HepG2 (cell line): ENCODE measurements at regions not wholly inside any gene's neighbourhood (a gene's known extent, or its start where the extent isn't known, plus 50 kb on each side); places are given as distances from the start of the nearest gene placed in this dataset.

Source experiments
- ARNTL ChIP-seq: sonication (generic); formaldehyde crosslinking; IDR thresholded peaks from 2 replicates; pipeline ENCODE4 v1.4.0; 2020; ENCODE audit warnings: mild to moderate bottlenecking, missing genetic modification reagents
- ATF1 ChIP-seq: IDR thresholded peaks from 2 replicates; pipeline ENCODE4 v1.6.1; 2016; ENCODE audit warnings: mild to moderate bottlenecking, control low read depth
- BHLHE40 ChIP-seq: IDR thresholded peaks from 2 replicates; pipeline ENCODE4 v1.6.1; 2011; ENCODE audit warnings: low read length, improper control_type of control experiment
- CENPT ChIP-seq: sonication (generic); formaldehyde crosslinking; IDR thresholded peaks from 2 replicates; pipeline ENCODE4 v1.8.0; 2022; ENCODE audit warnings: low read depth, mild to moderate bottlenecking, moderate library complexity, missing genetic modification reagents
- CHD2 ChIP-seq: IDR thresholded peaks from 2 replicates; pipeline ENCODE4 v1.6.1; 2011; ENCODE audit warnings: low read depth, low read length, improper control_type of control experiment
- CREB1 ChIP-seq, 2 experiments: fragments of 450-650 bp in 1 of 2; IDR thresholded peaks; 2 replicates each; pipeline ENCODE4 v1.6.1; 2016 to 2017; ENCODE audit warnings: control low read depth in 1 of 2, mild to moderate bottlenecking in 1 of 2, missing compliant biosample characterization in 1 of 2, missing genetic modification characterization in 1 of 2
- GATA4 ChIP-seq: sonication (generic); IDR thresholded peaks from 2 replicates; pipeline ENCODE4 v1.6.1; 2016; ENCODE audit warnings: antibody characterized with exemption, low read depth, borderline replicate concordance
- HDAC6 ChIP-seq: fragments of 200-600 bp; sonication (generic); IDR thresholded peaks from 2 replicates; pipeline ENCODE4 v1.7.0; 2017; ENCODE audit warnings: mild to moderate bottlenecking, antibody characterized with exemption, low read length, low read depth
- HOMEZ ChIP-seq: IDR thresholded peaks from 2 replicates; pipeline ENCODE4 v1.6.1; 2016; ENCODE audit warnings: low read depth
- NFATC3 ChIP-seq: sonication (generic); formaldehyde crosslinking; IDR thresholded peaks from 2 replicates; pipeline ENCODE4 v1.5.1; 2020; ENCODE audit warnings: mild to moderate bottlenecking, missing genetic modification reagents
- NFYC ChIP-seq: IDR thresholded peaks from 2 replicates; pipeline ENCODE4 v1.6.1; 2016; ENCODE audit warnings: missing genetic modification reagents, missing compliant biosample characterization
- PAWR ChIP-seq: sonication (generic); formaldehyde crosslinking; IDR thresholded peaks from 2 replicates; pipeline ENCODE4 v1.4.0; 2020; ENCODE audit warnings: missing genetic modification reagents, mild to moderate bottlenecking, borderline replicate concordance
- SOX6 ChIP-seq, 2 experiments: fragments of 450-650 bp in 1 of 2; sonication (generic) in 1 of 2; formaldehyde crosslinking in 1 of 2; IDR thresholded peaks; 2 replicates each; pipeline versions ENCODE4 v1.4.0 to v1.6.1; 2017 to 2020; ENCODE audit warnings: antibody characterized with exemption in 1 of 2, mild to moderate bottlenecking in 1 of 2, missing genetic modification reagents in 1 of 2
- TBL1XR1 ChIP-seq: fragments of 150-350 bp; IDR thresholded peaks from 2 replicates; pipeline ENCODE4 v1.6.1; 2014; ENCODE audit warnings: borderline replicate concordance, low read length; ENCODE audit not compliant: partially characterized antibody
- TFDP1 ChIP-seq: IDR thresholded peaks from 2 replicates; pipeline ENCODE4 v1.6.1; 2016; ENCODE audit warnings: missing compliant biosample characterization, missing genetic modification reagents, borderline replicate concordance
- ZNF34 ChIP-seq: sonication (generic); formaldehyde crosslinking; IDR thresholded peaks from 2 replicates; pipeline ENCODE4 v1.4.0; 2020; ENCODE audit warnings: mild to moderate bottlenecking, missing genetic modification reagents, borderline replicate concordance
- TF ChIP-seq, protein P1 (sequence below): sonication (generic); formaldehyde crosslinking; IDR thresholded peaks from 2 replicates; pipeline ENCODE4 v1.5.1; 2020; ENCODE audit warnings: missing genetic modification reagents, mild to moderate bottlenecking, borderline replicate concordance

GRCh38 chr6:110537208-110538123, 61.1 kb upstream of the SLC22A16 start (continued):
- TF ChIP-seq HOMEZ (CRISPR knock-in tag) (peak; percentile 49; the same call in 1 of the 2 replicates), TBL1XR1 (no peak), NFYC (CRISPR knock-in tag) (no peak), CHD2 (no peak), TFDP1 (no peak), ATF1 (CRISPR knock-in tag) (0 out of 2 replicates have a peak, but pooled peaks have one; percentile 38), CREB1 (IDR thresholded peaks at IDR 0.05) (no peak), CREB1 (CRISPR knock-in tag; IDR thresholded peaks at IDR 0.05) (peak; percentile 42; the same call in 1 of the 2 replicates), BHLHE40 (peak; percentile 54; the same call in 1 of the 2 replicates), ZNF34 (CRISPR knock-in tag) (0 out of 2 replicates have a peak, but pooled peaks have one; percentile 33), ARNTL (CRISPR knock-in tag) (0 out of 2 replicates have a peak, but pooled peaks have one; percentile 22), NFATC3 (no peak), CENPT (CRISPR knock-in tag) (no peak), HDAC6 (no peak), PAWR (CRISPR knock-in tag) (no peak), SOX6 (IDR thresholded peaks at IDR 0.05) (no peak), SOX6 (CRISPR knock-in tag; IDR thresholded peaks at IDR 0.05) (peak; percentile 77), GATA4 (no peak)
- TF ChIP-seq, protein P1, sequence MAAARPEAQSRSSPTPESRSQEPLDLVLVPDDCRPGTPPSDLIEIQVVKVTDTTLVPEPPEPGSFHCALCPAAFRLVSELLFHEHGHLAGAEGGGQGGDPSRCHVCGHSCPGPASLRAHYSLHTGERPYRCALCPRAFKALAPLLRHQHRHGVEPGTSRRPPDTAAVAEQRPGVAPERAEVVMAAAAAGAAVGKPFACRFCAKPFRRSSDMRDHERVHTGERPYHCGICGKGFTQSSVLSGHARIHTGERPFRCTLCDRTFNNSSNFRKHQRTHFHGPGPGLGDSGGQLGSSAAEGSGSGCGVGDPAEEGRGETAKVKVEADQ (CRISPR knock-in tag): no peak
